HEK293 (cell line): ENCODE measurements at regions not wholly inside any gene's neighbourhood (a gene's known extent, or its start where the extent isn't known, plus 50 kb on each side); places are given as distances from the start of the nearest gene placed in this dataset.
A peak's percentile ranks its signal among the peaks of the same experiment; 100 is the strongest.

Source experiments
- HOXC10 ChIP-seq: sonication (generic); formaldehyde crosslinking; IDR thresholded peaks from 2 replicates; pipeline ENCODE4 v1.8.1; 2023; ENCODE audit warnings: mild to moderate bottlenecking, missing genetic modification reagents
- MZF1 ChIP-seq: fragments of 450-650 bp; formaldehyde crosslinking; IDR thresholded peaks from 2 replicates; pipeline ENCODE4 v1.5.1; 2017; ENCODE audit warnings: missing biosample characterization, missing genetic modification characterization, borderline replicate concordance
- SCRT2 ChIP-seq: fragments of 450-650 bp; formaldehyde crosslinking; IDR thresholded peaks from 2 replicates; pipeline ENCODE4 v1.5.1; 2016; ENCODE audit warnings: missing biosample characterization, missing genetic modification characterization
- ZEB2 ChIP-seq: fragments of 450-650 bp; formaldehyde crosslinking; IDR thresholded peaks from 2 replicates; pipeline ENCODE4 v1.5.1; 2016; ENCODE audit warnings: missing biosample characterization, missing genetic modification characterization
- ZFP3 ChIP-seq: fragments of 450-650 bp; formaldehyde crosslinking; IDR thresholded peaks from 2 replicates; pipeline ENCODE4 v1.5.1; 2016; ENCODE audit warnings: low read depth, missing biosample characterization, missing genetic modification characterization
- ZNF24 ChIP-seq: fragments of 450-650 bp; formaldehyde crosslinking; IDR thresholded peaks from 2 replicates; pipeline ENCODE4 v1.5.1; 2016; ENCODE audit warnings: missing biosample characterization, missing genetic modification characterization
- ZNF335 ChIP-seq: fragments of 450-650 bp; formaldehyde crosslinking; conservative IDR thresholded peaks from 2 replicates; pipeline ENCODE4 v1.5.1; 2016; ENCODE audit warnings: missing biosample characterization, missing genetic modification characterization
- ZNF394 ChIP-seq: fragments of 450-650 bp; formaldehyde crosslinking; IDR thresholded peaks from 2 replicates; pipeline ENCODE4 v1.5.1; 2016; ENCODE audit warnings: missing biosample characterization, missing genetic modification characterization, mild to moderate bottlenecking, moderate library complexity, borderline replicate concordance
- ZNF561 ChIP-seq: fragments of 450-650 bp; IDR thresholded peaks from 2 replicates; pipeline ENCODE4 v1.5.1; 2018; ENCODE audit warnings: missing biosample characterization, missing genetic modification characterization, borderline replicate concordance
- ZNF664 ChIP-seq: fragments of 450-650 bp; formaldehyde crosslinking; IDR thresholded peaks from 2 replicates; pipeline ENCODE4 v1.5.1; 2016; ENCODE audit warnings: missing biosample characterization, missing genetic modification characterization
- ZNF776 ChIP-seq: fragments of 450-650 bp; formaldehyde crosslinking; IDR thresholded peaks from 2 replicates; pipeline ENCODE4 v1.5.0; 2017; ENCODE audit warnings: missing biosample characterization, missing genetic modification characterization, borderline replicate concordance
- ZNF837 ChIP-seq: fragments of 450-650 bp; formaldehyde crosslinking; IDR thresholded peaks from 2 replicates; pipeline ENCODE4 v1.5.1; 2016; ENCODE audit warnings: missing biosample characterization, missing genetic modification characterization
- ZSCAN30 ChIP-seq: fragments of 450-650 bp; IDR thresholded peaks from 2 replicates; pipeline ENCODE4 v1.5.1; 2018; ENCODE audit warnings: missing biosample characterization, mild to moderate bottlenecking, missing genetic modification characterization, moderate library complexity
- TF ChIP-seq, protein P1 (sequence below): fragments of 450-650 bp; formaldehyde crosslinking; IDR thresholded peaks from 2 replicates; pipeline ENCODE4 v1.5.1; 2016; ENCODE audit warnings: missing biosample characterization, missing genetic modification characterization
- TF ChIP-seq, protein P2 (sequence below): fragments of 450-650 bp; formaldehyde crosslinking; IDR thresholded peaks from 2 replicates; pipeline ENCODE4 v1.5.1; 2016; ENCODE audit warnings: missing biosample characterization, missing genetic modification characterization
- TF ChIP-seq, protein P3 (sequence below): fragments of 450-650 bp; formaldehyde crosslinking; IDR thresholded peaks from 2 replicates; pipeline ENCODE4 v1.5.1; 2017; ENCODE audit warnings: missing biosample characterization, missing genetic modification characterization
- TF ChIP-seq, protein P4 (sequence below): fragments of 450-650 bp; formaldehyde crosslinking; optimal IDR thresholded peaks from 2 replicates; pipeline ENCODE3; 2016; ENCODE audit warnings: missing biosample characterization, mild to moderate bottlenecking, missing genetic modification characterization
- TF ChIP-seq, protein P5 (sequence below): fragments of 450-650 bp; formaldehyde crosslinking; IDR thresholded peaks from 2 replicates; pipeline ENCODE4 v1.5.1; 2016; ENCODE audit warnings: missing biosample characterization, missing genetic modification characterization

DNA sequence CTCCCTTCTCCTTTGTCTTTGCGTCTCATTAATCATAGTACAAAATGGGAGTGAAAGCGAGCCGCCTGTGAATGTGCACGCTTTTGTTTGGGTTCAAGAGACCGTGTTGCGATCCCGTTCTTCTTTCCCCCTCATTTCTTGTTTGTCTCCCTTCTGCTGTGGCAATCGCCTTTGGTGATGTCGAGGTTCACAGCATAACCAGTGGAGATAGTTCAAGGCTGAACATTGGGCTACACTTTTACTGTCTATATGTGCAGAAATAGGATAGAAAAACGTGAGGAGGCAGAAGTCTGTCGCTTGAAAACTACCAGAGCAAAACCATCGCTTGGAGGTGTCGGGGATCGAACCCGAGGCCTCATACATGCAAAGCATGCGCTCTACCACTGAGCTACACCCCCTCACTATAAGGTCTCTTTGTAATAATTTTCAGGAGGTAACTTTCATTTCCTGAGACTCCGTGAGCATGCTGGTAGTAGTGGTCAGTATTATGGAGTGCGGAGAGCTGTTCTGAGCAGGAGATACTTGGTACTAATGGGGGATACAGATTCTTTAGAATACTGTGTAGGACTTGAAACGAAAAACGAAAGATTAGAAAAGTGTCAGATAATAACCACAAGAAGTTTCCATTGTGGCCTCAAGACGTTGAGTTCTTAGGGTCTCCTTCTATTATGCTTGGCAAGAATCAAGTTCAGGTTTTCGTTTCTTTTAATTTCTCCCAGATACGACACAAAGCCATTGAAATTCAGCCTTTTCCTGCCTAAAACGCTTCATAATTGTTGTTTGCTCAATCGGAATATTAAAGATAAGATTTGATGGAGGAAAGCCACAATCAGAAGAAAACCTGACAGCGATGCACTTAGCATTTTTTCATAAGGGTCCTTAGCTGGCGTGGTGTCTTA lies 106.6 kb downstream of the TRIM27 start (continued):
- TF ChIP-seq ZSCAN30, result peak; percentile 87
- peak; percentile 85; the same call in 1 of the 2 replicates for TF ChIP-seq ZNF561 (tag by site-specific recombination)
- TF ChIP-seq, protein P1, sequence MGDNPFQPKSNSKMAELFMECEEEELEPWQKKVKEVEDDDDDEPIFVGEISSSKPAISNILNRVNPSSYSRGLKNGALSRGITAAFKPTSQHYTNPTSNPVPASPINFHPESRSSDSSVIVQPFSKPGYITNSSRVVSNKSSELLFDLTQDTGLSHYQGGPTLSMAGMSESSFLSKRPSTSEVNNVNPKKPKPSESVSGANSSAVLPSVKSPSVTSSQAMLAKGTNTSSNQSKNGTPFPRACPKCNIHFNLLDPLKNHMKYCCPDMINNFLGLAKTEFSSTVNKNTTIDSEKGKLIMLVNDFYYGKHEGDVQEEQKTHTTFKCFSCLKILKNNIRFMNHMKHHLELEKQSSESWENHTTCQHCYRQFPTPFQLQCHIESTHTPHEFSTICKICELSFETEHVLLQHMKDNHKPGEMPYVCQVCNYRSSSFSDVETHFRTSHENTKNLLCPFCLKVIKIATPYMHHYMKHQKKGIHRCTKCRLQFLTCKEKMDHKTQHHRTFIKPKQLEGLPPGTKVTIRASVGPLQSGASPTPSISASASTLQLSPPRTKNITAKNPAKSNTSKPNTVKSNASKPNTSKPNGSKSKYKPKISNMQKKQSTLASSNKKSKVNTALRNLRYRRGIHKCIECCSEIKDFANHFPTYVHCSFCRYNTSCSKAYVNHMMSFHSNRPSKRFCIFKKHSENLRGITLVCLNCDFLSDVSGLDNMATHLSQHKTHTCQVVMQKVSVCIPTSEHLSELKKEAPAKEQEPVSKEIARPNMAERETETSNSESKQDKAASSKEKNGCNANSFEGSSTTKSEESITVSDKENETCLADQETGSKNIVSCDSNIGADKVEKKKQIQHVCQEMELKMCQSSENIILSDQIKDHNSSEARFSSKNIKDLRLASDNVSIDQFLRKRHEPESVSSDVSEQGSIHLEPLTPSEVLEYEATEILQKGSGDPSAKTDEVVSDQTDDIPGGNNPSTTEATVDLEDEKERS (tag by site-specific recombination), result no peak
- 0 out of 2 replicates have a peak, but pooled peaks have one; percentile 16 for TF ChIP-seq MZF1 (tag by site-specific recombination)
- no peak for TF ChIP-seq ZNF776
- peak; percentile 29; the same call in 1 of the 2 replicates for TF ChIP-seq ZNF24 (tag by site-specific recombination)
- TF ChIP-seq ZNF837 (tag by site-specific recombination), result no peak
- no peak for TF ChIP-seq ZFP3 (tag by site-specific recombination)
- peak; percentile 62; the same call in 1 of the 2 replicates for TF ChIP-seq ZEB2
- TF ChIP-seq, protein P2, sequence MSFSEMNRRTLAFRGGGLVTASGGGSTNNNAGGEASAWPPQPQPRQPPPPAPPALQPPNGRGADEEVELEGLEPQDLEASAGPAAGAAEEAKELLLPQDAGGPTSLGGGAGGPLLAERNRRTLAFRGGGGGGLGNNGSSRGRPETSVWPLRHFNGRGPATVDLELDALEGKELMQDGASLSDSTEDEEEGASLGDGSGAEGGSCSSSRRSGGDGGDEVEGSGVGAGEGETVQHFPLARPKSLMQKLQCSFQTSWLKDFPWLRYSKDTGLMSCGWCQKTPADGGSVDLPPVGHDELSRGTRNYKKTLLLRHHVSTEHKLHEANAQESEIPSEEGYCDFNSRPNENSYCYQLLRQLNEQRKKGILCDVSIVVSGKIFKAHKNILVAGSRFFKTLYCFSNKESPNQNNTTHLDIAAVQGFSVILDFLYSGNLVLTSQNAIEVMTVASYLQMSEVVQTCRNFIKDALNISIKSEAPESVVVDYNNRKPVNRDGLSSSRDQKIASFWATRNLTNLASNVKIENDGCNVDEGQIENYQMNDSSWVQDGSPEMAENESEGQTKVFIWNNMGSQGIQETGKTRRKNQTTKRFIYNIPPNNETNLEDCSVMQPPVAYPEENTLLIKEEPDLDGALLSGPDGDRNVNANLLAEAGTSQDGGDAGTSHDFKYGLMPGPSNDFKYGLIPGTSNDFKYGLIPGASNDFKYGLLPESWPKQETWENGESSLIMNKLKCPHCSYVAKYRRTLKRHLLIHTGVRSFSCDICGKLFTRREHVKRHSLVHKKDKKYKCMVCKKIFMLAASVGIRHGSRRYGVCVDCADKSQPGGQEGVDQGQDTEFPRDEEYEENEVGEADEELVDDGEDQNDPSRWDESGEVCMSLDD (tag by site-specific recombination), result no peak
- TF ChIP-seq, protein P3, sequence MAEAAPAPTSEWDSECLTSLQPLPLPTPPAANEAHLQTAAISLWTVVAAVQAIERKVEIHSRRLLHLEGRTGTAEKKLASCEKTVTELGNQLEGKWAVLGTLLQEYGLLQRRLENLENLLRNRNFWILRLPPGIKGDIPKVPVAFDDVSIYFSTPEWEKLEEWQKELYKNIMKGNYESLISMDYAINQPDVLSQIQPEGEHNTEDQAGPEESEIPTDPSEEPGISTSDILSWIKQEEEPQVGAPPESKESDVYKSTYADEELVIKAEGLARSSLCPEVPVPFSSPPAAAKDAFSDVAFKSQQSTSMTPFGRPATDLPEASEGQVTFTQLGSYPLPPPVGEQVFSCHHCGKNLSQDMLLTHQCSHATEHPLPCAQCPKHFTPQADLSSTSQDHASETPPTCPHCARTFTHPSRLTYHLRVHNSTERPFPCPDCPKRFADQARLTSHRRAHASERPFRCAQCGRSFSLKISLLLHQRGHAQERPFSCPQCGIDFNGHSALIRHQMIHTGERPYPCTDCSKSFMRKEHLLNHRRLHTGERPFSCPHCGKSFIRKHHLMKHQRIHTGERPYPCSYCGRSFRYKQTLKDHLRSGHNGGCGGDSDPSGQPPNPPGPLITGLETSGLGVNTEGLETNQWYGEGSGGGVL, result no peak; the same call in 1 of the 2 replicates
- no peak; the same call in 1 of the 2 replicates for TF ChIP-seq ZNF394 (tag by site-specific recombination)
- TF ChIP-seq, protein P4, sequence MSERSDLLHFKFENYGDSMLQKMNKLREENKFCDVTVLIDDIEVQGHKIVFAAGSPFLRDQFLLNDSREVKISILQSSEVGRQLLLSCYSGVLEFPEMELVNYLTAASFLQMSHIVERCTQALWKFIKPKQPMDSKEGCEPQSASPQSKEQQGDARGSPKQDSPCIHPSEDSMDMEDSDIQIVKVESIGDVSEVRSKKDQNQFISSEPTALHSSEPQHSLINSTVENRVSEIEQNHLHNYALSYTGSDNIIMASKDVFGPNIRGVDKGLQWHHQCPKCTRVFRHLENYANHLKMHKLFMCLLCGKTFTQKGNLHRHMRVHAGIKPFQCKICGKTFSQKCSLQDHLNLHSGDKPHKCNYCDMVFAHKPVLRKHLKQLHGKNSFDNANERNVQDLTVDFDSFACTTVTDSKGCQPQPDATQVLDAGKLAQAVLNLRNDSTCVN (tag by site-specific recombination), result no peak
- TF ChIP-seq HOXC10, result no peak
- TF ChIP-seq, protein P5, sequence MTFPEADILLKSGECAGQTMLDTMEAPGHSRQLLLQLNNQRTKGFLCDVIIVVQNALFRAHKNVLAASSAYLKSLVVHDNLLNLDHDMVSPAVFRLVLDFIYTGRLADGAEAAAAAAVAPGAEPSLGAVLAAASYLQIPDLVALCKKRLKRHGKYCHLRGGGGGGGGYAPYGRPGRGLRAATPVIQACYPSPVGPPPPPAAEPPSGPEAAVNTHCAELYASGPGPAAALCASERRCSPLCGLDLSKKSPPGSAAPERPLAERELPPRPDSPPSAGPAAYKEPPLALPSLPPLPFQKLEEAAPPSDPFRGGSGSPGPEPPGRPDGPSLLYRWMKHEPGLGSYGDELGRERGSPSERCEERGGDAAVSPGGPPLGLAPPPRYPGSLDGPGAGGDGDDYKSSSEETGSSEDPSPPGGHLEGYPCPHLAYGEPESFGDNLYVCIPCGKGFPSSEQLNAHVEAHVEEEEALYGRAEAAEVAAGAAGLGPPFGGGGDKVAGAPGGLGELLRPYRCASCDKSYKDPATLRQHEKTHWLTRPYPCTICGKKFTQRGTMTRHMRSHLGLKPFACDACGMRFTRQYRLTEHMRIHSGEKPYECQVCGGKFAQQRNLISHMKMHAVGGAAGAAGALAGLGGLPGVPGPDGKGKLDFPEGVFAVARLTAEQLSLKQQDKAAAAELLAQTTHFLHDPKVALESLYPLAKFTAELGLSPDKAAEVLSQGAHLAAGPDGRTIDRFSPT (tag by site-specific recombination), result no peak
- peak; percentile 79 for TF ChIP-seq ZNF335 (tag by site-specific recombination)
- TF ChIP-seq SCRT2 (tag by site-specific recombination), result no peak
- TF ChIP-seq ZNF664, result no peak
